Mucosa of rectum (tissue), 2 donors: ENCODE measurements at regions not wholly inside any gene's neighbourhood (a gene's known extent, or its start where the extent isn't known, plus 50 kb on each side); places are given as distances from the start of the nearest gene placed in this dataset.
A peak's percentile ranks its signal among the peaks of the same experiment; 100 is the strongest.

Experiments used
- H3K27ac ChIP-seq, 2 donors: one replicate each; pipeline ENCODE4 v1.7.0; 2013; ENCODE audit warnings: inconsistent platforms in 2 of 2, low read depth in 2 of 2, low read length in 2 of 2
- H3K27me3 ChIP-seq, 2 donors: one replicate each; pipeline ENCODE4 v1.7.0; 2013; ENCODE audit warnings: low read length in 2 of 2; ENCODE audit not compliant: control insufficient read depth in 2 of 2, insufficient read depth in 2 of 2
- H3K36me3 ChIP-seq, 2 donors: one replicate each; pipeline ENCODE4 v1.7.0; 2013; ENCODE audit warnings: low read length in 2 of 2; ENCODE audit not compliant: control insufficient read depth in 2 of 2, insufficient read depth in 2 of 2
- H3K4me1 ChIP-seq, 2 donors: one replicate each; pipeline ENCODE4 v1.7.0; 2013; ENCODE audit warnings: low read length in 2 of 2, mild to moderate bottlenecking in 1 of 2; ENCODE audit not compliant: control insufficient read depth in 2 of 2, insufficient read depth in 2 of 2
- H3K4me3 ChIP-seq, 2 donors: one replicate each; pipeline ENCODE4 v1.7.0; 2013; ENCODE audit warnings: low read length in 2 of 2
- H3K9ac ChIP-seq, 2 donors: one replicate each; pipeline ENCODE4 v1.7.0; 2013; ENCODE audit warnings: low read length in 2 of 2, low read depth in 1 of 2, mild to moderate bottlenecking in 1 of 2
- H3K9me3 ChIP-seq, 2 donors: one replicate each; pipeline ENCODE4 v1.7.0; 2013; ENCODE audit warnings: low read length in 2 of 2; ENCODE audit not compliant: control insufficient read depth in 2 of 2
- donor health status: healthy.
- donor health status: Normal muscosa, but diverticular disease.

DNA sequence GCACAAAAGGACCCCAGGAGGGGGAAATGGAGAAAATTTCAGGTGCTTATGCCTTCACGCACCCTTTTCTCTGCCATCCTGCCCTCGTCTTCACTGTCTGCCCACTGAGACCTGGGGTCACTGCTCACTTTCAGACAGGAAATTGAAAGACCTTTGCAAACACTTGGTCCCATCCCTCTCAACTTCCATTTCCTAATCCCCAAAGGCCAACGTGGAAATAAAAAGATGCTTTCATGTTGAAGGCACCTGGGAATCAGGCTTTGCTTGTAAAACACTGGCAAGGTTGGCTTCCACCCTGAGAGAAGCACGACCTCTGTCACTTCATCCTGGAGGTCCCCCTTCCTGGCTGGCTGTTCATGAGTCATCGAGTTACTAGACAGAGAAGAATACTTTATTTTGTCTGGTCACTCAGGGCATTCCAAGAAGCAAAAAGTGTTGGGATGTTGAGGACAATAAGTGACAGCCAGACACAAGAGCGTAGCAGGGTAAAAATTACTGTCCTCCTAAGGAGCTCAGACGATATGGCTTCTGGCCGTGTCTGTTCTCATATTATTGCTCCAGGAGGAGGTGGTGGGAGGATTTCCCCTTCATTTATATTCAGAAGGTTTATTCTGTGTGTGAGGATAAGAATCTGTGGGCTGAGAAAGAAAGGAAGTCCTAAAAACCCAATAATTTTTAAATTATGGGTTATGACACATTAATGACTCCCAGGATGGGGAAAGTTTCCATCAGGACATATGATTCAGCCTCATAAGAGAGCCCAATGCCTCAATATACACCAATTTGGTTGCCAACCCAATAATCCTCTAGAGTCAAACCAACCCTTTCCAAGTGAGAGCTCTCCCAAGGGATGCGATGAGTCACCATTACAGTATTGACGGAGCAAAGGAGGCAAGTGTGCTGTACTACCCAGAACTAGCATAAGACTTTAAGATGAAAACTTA lies 409.0 kb downstream of the COG6 start:
- no peak overlapping the region for H3K4me3 ChIP-seq
- peaks cover 0 to 3% of the 10 kb centered on the region in 2 donors for H3K27me3 ChIP-seq
- no peak overlapping the region for H3K27ac ChIP-seq
- H3K4me1 ChIP-seq: peaks cover 0 to 9% of the 10 kb centered on the region in 2 donors
- no peaks in the 10 kb centered on the region for H3K9me3 ChIP-seq
- H3K36me3 ChIP-seq: no peaks in the 10 kb centered on the region
- no peak overlapping the region for H3K9ac ChIP-seq

DNA sequence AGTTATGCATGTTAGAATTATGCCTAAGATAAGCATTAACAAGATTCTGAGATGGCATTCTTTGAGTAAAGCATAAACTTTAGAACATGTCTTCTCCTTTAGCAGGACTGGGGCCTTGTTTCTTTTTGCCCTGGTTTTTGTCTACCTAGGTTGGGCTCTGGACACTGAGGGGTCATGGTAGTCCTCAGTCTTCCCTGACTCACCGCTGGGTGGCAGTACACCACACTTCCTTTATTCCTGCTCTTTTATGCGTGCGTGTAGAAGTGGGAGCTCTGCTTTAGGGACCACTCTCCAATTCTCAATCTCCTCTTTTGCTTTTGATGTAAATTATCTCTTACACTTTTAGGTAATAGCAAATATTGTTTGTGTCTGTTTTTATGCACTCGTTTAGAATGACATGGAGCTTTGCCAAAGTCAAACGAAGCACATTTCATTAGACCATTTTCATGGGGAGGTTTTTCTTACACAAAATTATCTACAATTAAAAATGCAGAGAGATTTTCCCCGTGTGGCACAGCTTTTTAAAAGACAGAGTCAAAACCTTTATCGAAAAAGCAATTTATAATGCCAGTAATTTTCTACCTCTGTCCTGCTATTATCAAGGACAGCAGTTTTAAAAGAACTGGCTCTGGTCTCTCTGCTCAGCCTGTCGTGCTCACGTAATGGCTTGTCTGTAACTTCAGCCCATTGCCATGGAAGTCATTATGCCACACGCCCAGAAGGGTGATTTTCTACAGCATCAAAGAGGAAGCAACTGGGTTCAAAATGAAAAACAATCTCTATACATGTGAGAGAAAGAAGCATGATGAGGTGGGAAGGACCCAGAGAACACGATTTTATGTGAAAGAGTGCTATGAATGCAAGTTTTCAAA lies 413.9 kb downstream of the COG6 start:
- no peak overlapping the region for H3K9ac ChIP-seq
- no peaks in the 10 kb centered on the region for H3K36me3 ChIP-seq
- H3K9me3 ChIP-seq: no peaks in the 10 kb centered on the region
- H3K4me1 ChIP-seq: peaks cover 2 to 3% of the 10 kb centered on the region in 2 donors
- H3K27me3 ChIP-seq: no peaks in the 10 kb centered on the region
- no peak overlapping the region for H3K27ac ChIP-seq
- H3K4me3 ChIP-seq: peak overlapping the region in 1 of 2 donors; percentile 40

DNA sequence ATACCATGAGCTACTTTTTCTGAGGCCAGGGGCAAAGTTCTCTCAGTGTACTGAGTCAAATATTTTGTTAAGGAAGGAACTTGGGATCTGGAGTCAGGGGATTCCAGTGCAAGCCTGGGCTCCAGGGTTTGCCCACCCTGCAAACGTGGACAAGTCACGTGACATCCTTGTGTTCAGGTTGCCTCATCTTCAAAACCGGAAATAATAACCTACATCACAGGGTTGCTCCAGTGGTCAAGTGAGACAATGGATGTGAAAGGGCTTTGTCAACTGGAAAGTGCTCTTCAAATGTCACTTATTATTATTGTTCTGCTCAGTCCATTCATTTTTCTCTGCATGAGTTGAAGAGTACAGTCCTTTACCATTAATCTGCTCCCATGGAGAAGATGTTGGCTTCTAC lies 414.9 kb downstream of the COG6 start:
- no peak overlapping the region for H3K9ac ChIP-seq
- H3K9me3 ChIP-seq: no peaks in the 10 kb centered on the region

DNA sequence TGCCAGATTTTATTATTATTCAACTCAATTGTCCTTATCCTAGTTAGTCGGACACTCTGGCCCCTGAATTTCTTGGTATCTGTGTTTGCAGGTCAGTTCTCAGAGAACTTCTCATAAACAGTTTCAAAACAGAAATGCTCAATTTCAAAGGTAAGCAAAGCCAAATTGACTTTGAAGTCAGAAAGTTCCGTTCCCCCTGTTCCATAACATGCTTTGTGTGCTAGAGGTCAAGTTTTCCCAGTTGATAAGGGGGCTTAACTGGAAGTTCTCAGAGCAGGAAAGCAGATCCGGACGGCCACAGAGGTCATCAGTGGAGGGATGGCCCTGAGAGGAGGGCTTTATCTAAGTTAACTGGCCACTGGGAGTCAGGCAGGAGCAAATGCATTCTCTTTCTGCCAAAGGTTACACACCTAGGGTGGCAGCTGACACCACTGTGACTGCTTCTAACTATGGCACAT lies 417.2 kb downstream of the COG6 start:
- Histone ChIP-seq H3K27me3 (no peaks in the 10 kb centered on the region), H3K4me3 (no peak overlapping the region), H3K36me3 (no peaks in the 10 kb centered on the region), H3K4me1 (peaks cover 2 to 3% of the 10 kb centered on the region in 2 donors), H3K9ac (no peak overlapping the region), H3K9me3 (no peaks in the 10 kb centered on the region), H3K27ac (no peak overlapping the region)

More for the DNA sequence above, 414.9 kb downstream of the COG6 start:
- Histone ChIP-seq H3K36me3 (no peaks in the 10 kb centered on the region), H3K4me3 (no peak overlapping the region), H3K27ac (no peak overlapping the region), H3K27me3 (no peaks in the 10 kb centered on the region), H3K4me1 (peaks cover 2 to 3% of the 10 kb centered on the region in 2 donors)

DNA sequence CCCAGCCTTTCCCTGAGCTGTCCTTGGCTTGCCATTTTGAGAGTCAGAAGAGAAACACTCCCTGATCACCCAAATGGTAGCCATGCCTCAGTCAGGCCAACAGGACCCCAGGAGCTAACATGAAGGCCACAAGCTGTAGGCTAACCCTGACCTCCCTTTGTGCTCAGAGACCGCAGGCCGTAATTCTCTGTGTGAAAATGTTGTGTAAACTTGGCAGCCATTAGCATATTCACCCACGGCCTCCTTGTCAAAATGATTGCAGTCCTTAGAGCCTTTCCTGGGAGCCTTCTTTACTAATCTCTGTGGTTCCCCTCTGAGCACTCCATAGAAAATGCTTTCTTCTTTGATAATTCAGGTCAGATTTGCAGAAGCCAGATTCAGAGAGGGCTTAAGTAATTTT lies 418.9 kb downstream of the COG6 start:
- Histone ChIP-seq H3K9me3 (no peaks in the 10 kb centered on the region), H3K27me3 (no peaks in the 10 kb centered on the region), H3K27ac (no peak overlapping the region), H3K9ac (no peak overlapping the region), H3K4me3 (no peak overlapping the region), H3K36me3 (no peaks in the 10 kb centered on the region), H3K4me1 (peaks cover 2% of the 10 kb centered on the region in 2 donors)

DNA sequence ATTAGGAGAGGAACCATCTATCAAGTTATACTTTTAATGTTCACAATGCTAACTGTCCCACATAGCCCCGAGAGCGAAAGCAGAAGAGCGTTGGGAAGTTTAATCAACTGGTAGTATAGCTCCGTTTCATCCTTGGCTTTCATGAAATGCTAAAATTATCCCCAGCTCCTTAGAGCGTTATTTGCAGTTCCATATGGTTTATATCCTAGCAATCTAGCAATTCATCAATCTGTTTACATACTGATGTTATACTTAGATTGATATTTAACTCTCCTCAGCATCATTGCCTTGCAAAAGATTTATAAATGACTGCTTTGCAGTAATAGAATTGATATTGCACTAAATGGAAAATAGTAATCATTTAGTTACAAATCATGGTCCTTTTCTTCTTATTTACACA lies 419.8 kb downstream of the COG6 start:
- no peaks in the 10 kb centered on the region for H3K27me3 ChIP-seq
- no peak overlapping the region for H3K4me3 ChIP-seq
- no peaks in the 10 kb centered on the region for H3K4me1 ChIP-seq
- H3K36me3 ChIP-seq: no peaks in the 10 kb centered on the region
- no peak overlapping the region for H3K9ac ChIP-seq
- H3K27ac ChIP-seq: no peak overlapping the region
- no peaks in the 10 kb centered on the region for H3K9me3 ChIP-seq

DNA sequence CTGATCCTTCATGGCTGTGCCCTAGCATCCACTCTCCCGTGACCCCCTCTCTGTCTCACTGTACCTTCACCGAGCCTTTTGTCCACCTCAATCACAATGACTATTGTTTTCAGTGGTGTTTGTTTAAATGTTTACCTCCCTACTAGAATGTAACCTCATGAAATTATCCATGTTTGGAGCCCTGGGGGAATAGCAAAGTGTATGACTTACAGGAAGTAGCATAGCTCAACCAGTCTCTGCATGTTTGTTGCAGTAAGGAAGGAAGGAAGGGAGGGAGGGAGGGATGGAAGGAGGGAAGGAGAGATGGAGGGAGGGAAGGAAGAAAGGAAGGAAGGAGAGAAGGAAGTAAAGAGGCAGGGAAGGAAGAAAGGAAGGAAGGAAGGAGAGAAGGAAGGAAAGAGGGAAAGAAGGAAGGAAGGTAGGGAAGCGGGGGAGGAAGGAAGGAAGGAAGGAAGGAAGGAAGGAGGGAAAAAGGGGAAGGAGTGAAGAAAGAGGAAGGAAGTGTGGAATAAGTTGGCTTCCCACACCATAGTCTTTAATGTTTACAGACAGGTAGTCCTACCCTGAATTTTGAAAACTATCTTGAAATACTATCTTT lies 421.4 kb downstream of the COG6 start:
- Histone ChIP-seq H3K4me1 (no peaks in the 10 kb centered on the region), H3K9me3 (no peaks in the 10 kb centered on the region), H3K4me3 (no peak overlapping the region), H3K36me3 (no peaks in the 10 kb centered on the region), H3K9ac (no peak overlapping the region), H3K27me3 (no peaks in the 10 kb centered on the region), H3K27ac (no peak overlapping the region)

DNA sequence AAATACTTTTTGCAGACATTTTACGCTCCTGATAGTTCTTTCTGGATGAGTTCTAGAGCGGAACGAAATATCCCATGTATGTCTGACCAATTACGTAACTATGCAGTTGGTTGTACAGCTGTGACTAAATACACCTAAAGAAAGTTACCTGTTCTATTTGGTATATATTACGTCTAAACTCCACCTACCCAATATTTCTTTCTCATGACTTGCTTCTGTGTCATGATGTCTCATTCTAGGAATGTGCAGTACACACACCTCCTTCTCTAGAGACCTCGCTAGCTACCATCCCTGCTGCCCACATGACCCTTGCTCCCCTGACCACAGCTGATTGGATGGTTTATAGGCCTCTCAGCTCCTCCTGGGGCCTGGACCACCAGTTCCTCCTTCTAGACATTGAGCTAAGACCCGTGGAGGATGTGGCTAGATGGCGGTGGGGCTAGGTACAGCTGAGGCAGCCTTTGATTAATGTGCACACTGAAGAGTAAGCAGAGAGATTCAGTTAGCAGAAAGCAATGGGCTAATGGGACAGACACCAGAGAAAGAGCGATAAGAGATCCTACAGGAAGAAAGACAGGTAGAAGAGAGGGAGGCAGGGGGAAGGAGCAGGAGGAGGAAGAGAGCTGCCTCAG lies 422.1 kb downstream of the COG6 start:
- Histone ChIP-seq H3K9ac (no peak overlapping the region), H3K27me3 (no peaks in the 10 kb centered on the region), H3K27ac (no peak overlapping the region), H3K9me3 (no peaks in the 10 kb centered on the region), H3K4me1 (no peaks in the 10 kb centered on the region), H3K36me3 (no peaks in the 10 kb centered on the region), H3K4me3 (no peak overlapping the region)

DNA sequence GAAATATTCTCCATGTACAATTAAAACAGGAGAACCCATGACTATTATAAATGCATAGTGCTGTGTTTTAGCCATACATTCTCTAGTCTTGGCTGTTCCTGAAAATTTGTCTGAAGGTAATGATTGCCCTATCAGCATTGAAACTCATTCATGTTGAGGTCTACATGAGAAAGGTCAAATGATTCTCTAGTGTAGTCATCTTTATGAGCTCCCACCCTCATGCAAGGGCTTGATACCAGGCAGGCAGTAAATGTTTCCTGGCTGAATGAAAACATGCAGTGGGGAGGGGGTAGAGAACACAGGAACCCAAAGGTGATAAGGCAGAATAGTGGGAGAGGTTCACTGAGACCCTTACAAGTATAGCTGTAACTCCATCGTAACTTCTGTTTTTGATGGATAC lies 424.3 kb downstream of the COG6 start:
- Histone ChIP-seq H3K9me3 (no peaks in the 10 kb centered on the region), H3K27ac (no peak overlapping the region), H3K36me3 (no peaks in the 10 kb centered on the region), H3K4me3 (no peak overlapping the region), H3K27me3 (no peaks in the 10 kb centered on the region), H3K9ac (no peak overlapping the region), H3K4me1 (peaks cover 2 to 4% of the 10 kb centered on the region in 2 donors)
